ENCODE measurements at regions not wholly inside any gene's neighbourhood (a gene's known extent, or its start where the extent isn't known, plus 50 kb on each side); places are given as distances from the start of the nearest gene placed in this dataset.

DNA sequence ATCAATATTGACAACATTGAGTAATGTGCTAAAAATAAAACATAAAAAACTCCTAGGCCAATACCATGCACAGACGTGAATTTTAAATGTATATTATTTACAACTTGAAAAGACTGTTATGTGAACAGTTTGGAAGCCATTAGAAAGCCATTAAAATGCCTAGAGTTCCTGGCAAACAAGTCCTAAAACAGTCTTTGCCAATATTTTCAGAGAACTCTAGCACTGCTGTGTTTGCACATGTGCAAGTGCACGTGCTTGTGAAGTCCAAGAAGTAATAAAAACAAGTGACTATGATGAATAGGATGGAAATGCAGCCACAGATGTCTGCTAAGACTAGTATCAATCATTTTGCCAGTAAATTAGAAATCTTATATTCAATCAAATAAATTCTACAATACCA, 1447.6 kb downstream of the GRIK2 start:
- Histone ChIP-seq H3K4me1 (ENCODE audit: insufficient read depth, low read length, severe bottlenecking) (no peaks in the 10 kb centered on the region), H4K20me1 (ENCODE audit: insufficient read depth, low read length) (no peaks in the 10 kb centered on the region), H3K9ac (ENCODE audit: low read length) (no peak overlapping the region), H3K4me2 (ENCODE audit: low read length) (no peak overlapping the region), H3K9me3 (ENCODE audit: low read length) (no peaks in the 10 kb centered on the region), H3K27me3 (ENCODE audit: insufficient read depth, low read length) (no peaks in the 10 kb centered on the region), H3K27ac (ENCODE audit: low read depth, low read length, poor library complexity, severe bottlenecking) (no peak overlapping the region), H3K79me2 (ENCODE audit: insufficient read depth, low read length) (no peaks in the 10 kb centered on the region), H3F3A (ENCODE audit: insufficient read depth, low read length) (no peaks in the 10 kb centered on the region), H3K4me3 (ENCODE audit: low read depth, low read length, poor library complexity, severe bottlenecking) (no peak overlapping the region), H3K9me2 (ENCODE audit: low read depth, low read length) (no peaks in the 10 kb centered on the region), H3K36me3 (ENCODE audit: insufficient read depth, low read length) (no peaks in the 10 kb centered on the region), H2AFZ (ENCODE audit: low read length) (0 out of 2 replicates have a peak overlapping the region, but pooled peaks have one; percentile 56)
- TF ChIP-seq CTCF (IDR thresholded peaks at IDR 0.05; ENCODE audit: low read length) (no peak), EZH2 (IDR thresholded peaks at IDR 0.05; ENCODE audit: borderline replicate concordance, low read length) (no peak)

DNA sequence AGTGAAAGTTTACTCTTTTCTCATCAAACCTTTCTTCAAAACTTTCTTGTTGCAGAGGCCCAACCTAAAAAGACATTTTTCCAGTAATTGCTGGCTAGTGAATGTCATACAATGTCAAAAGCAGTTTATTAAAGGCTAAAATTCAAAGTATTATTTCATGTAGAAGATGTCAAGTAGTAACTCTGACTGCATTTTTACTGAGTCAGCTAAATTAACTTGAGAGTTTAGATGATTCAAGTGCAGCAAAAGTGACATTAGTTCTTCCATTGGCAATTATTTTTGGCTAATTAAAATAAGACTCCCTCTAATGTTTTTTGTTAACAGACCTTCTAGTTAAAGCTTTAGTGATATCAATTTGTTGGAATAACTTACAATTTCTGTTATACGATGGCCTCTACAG, 1438.5 kb downstream of the GRIK2 start:
- no peak overlapping the region for H3K9ac ChIP-seq (ENCODE audit: low read length)

DNA sequence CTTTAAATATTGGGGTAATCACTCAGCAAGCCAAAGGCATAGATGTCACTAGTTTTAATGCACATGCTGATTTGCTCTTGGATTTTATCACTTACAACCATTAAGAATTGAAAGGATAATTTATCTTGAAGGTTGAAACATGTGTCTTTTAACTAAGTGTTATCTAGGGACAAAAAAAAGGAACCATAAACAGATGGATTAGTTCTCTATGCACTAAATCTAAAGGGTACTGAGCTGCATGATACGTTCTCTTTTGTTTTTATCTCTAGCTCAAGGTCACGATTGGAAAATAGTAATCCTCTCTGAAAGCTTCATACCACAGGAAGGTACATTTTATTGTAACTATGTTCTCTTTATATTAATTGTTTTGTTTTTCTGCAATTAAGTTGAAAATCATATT, 1426.6 kb downstream of the GRIK2 start:
- Histone ChIP-seq H3K4me3 (ENCODE audit: low read depth, low read length, poor library complexity, severe bottlenecking) (no peak overlapping the region), H2AFZ (ENCODE audit: low read length) (no peak overlapping the region), H3K27ac (ENCODE audit: low read depth, low read length, poor library complexity, severe bottlenecking) (no peak overlapping the region), H3K9me2 (ENCODE audit: low read depth, low read length) (no peaks in the 10 kb centered on the region), H3K9me3 (ENCODE audit: low read length) (no peaks in the 10 kb centered on the region), H3F3A (ENCODE audit: insufficient read depth, low read length) (no peaks in the 10 kb centered on the region), H3K36me3 (ENCODE audit: insufficient read depth, low read length) (no peaks in the 10 kb centered on the region), H3K4me1 (ENCODE audit: insufficient read depth, low read length, severe bottlenecking) (no peaks in the 10 kb centered on the region), H4K20me1 (ENCODE audit: insufficient read depth, low read length) (no peaks in the 10 kb centered on the region), H3K27me3 (ENCODE audit: insufficient read depth, low read length) (no peaks in the 10 kb centered on the region), H3K79me2 (ENCODE audit: insufficient read depth, low read length) (no peaks in the 10 kb centered on the region), H3K9ac (ENCODE audit: low read length) (no peak overlapping the region), H3K4me2 (ENCODE audit: low read length) (no peak overlapping the region)
- TF ChIP-seq EZH2 (IDR thresholded peaks at IDR 0.05; ENCODE audit: borderline replicate concordance, low read length) (no peak), CTCF (IDR thresholded peaks at IDR 0.05; ENCODE audit: low read length) (no peak)

More for the DNA sequence above, 1438.5 kb downstream of the GRIK2 start:
- Histone ChIP-seq H3K9me2 (ENCODE audit: low read depth, low read length) (no peaks in the 10 kb centered on the region), H3K4me2 (ENCODE audit: low read length) (no peak overlapping the region), H4K20me1 (ENCODE audit: insufficient read depth, low read length) (no peaks in the 10 kb centered on the region), H3K36me3 (ENCODE audit: insufficient read depth, low read length) (no peaks in the 10 kb centered on the region), H3K4me3 (ENCODE audit: low read depth, low read length, poor library complexity, severe bottlenecking) (no peak overlapping the region), H2AFZ (ENCODE audit: low read length) (no peak overlapping the region), H3K79me2 (ENCODE audit: insufficient read depth, low read length) (no peaks in the 10 kb centered on the region), H3K4me1 (ENCODE audit: insufficient read depth, low read length, severe bottlenecking) (no peaks in the 10 kb centered on the region), H3K27ac (ENCODE audit: low read depth, low read length, poor library complexity, severe bottlenecking) (no peak overlapping the region), H3K9me3 (ENCODE audit: low read length) (no peaks in the 10 kb centered on the region), H3K27me3 (ENCODE audit: insufficient read depth, low read length) (no peaks in the 10 kb centered on the region), H3F3A (ENCODE audit: insufficient read depth, low read length) (no peaks in the 10 kb centered on the region)
- TF ChIP-seq CTCF (IDR thresholded peaks at IDR 0.05; ENCODE audit: low read length) (no peak), EZH2 (IDR thresholded peaks at IDR 0.05; ENCODE audit: borderline replicate concordance, low read length) (no peak)

Measured in OCI-LY1 (cell line).